ENCODE measurements at regions not wholly inside any gene's neighbourhood (a gene's known extent, or its start where the extent isn't known, plus 50 kb on each side); places are given as distances from the start of the nearest gene placed in this dataset.
"Not testable (repeated sequence)": the region's sequence is repeated elsewhere in the genome, so short reads cannot be mapped to it uniquely, and the experiment has no call there.

DNA sequence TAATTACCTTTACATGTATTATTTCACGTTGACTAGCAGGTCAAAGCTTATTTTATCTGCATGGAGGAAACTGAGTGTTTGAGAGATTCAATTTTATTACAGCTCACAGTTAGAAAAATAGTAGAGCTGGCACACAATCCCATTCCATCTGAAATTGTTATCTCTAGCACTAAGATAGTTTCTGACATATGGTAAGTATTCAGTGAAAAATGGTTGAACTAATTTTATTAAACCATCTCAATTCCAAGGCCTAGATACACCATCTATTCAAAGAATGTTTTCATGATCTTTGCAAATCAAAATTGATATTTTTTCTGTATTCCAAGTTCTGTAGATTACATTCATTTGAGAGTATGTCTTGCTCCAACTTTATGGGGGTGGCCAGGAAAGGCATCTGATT lies 125.4 kb upstream of the FAT3 start:
- Mint-ChIP-seq H3K4me3 (no peak overlapping the region), H3K27ac (no peak overlapping the region), H3K36me3 (no peaks in the 10 kb centered on the region), H3K9me3 (ENCODE audit: low read depth) (peaks cover 8% of the 10 kb centered on the region), H3K27me3 (no peaks in the 10 kb centered on the region), H3K4me1 (no peaks in the 10 kb centered on the region)
- no peak for DNase-seq
- CTCF ChIA-PET, result no interaction called here
- ATAC-seq, result no peak

DNA sequence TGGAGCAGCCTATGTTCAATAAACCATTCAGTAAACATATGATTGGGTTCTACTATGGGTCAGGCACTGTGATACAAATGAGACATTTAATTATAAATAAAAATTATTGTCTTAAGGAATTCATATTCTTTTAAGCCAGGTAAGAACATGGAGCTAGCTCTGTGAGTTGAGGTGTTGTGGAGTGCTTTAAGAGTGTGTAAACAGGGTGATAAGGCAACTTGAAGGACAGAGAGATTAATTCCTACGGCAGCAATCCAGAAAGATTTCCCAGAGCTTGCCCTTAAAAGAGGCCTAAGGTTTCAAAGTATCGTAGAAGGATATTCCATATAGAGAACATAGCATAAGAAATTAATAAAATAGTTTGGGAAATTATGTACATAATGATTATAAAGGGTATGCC lies 126.4 kb upstream of the FAT3 start:
- Mint-ChIP-seq H3K4me1 (no peaks in the 10 kb centered on the region), H3K4me3 (no peak overlapping the region), H3K27me3 (no peaks in the 10 kb centered on the region), H3K27ac (no peak overlapping the region), H3K36me3 (no peaks in the 10 kb centered on the region), H3K9me3 (ENCODE audit: low read depth) (peaks cover 8% of the 10 kb centered on the region)
- ATAC-seq, result no peak
- CTCF ChIA-PET, result no interaction called here
- no peak for DNase-seq

DNA sequence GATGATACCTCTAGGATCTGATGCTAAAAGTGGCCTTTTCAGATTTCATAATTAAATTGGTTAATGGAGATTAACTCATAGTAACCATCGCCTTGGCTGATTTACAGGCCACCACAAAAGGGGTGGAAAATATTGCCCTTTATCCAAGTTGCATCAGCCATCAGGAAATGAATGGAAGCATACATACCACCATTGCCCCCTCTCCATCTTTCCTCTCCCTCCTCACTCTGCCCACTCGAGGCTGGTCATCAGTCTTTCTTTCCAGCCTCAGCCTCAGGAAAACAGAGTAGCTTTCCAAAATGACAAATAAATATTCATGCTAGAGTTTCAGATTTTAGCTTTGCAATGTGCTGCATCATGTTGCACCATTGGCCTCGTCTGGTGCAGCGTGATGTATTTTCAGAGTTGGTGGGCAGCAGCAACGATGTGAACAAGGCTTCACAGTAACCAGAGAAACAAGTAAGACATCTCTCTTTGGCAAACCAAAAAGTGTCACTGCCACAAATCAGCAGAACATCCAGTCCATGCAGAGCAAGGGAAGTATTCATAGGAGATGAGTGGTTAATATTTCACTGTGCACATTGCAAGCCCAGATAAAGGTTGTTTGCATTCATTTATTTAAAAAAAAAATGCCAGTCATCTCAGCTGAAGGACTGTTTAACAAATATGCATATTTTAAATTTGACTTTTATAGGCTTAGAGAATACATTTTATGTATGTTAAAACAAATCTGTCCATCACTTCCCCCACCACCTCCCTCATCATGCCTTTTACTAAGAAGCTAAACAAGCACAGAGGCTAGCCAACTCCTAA lies 136.7 kb upstream of the FAT3 start:
- no peak for DNase-seq
- H3K27ac Mint-ChIP-seq, result no peak overlapping the region
- H3K4me1 Mint-ChIP-seq, result no peaks in the 10 kb centered on the region
- no peak for ATAC-seq
- H3K36me3 Mint-ChIP-seq, result no peaks in the 10 kb centered on the region
- no peaks in the 10 kb centered on the region for H3K27me3 Mint-ChIP-seq
- H3K9me3 Mint-ChIP-seq (ENCODE audit: low read depth), result peaks cover 9% of the 10 kb centered on the region
- H3K4me3 Mint-ChIP-seq, result no peak overlapping the region
- CTCF ChIA-PET, result no interaction called here

GRCh38 chr11:92083123-92083522 lies 141.5 kb upstream of the FAT3 start:
- Mint-ChIP-seq H3K4me3 (no peak overlapping the region), H3K4me1 (no peaks in the 10 kb centered on the region), H3K36me3 (no peaks in the 10 kb centered on the region), H3K27me3 (no peaks in the 10 kb centered on the region), H3K27ac (no peak overlapping the region), H3K9me3 (ENCODE audit: low read depth) (peaks cover 12% of the 10 kb centered on the region)
- DNase-seq, result no peak
- CTCF ChIA-PET, result no interaction called here
- no peak for ATAC-seq

- Mint-ChIP-seq H3K27ac (no peak overlapping the region), H3K36me3 (no peaks in the 10 kb centered on the region), H3K9me3 (ENCODE audit: low read depth) (peaks cover 8% of the 10 kb centered on the region), H3K4me1 (no peaks in the 10 kb centered on the region), H3K27me3 (no peaks in the 10 kb centered on the region), H3K4me3 (no peak overlapping the region)
- no peak for ATAC-seq
- CTCF ChIA-PET, result no interaction called here
- no peak for DNase-seq
These were observed 142.0 kb upstream of the FAT3 start for GRCh38 chr11:92082652-92083051.

DNA sequence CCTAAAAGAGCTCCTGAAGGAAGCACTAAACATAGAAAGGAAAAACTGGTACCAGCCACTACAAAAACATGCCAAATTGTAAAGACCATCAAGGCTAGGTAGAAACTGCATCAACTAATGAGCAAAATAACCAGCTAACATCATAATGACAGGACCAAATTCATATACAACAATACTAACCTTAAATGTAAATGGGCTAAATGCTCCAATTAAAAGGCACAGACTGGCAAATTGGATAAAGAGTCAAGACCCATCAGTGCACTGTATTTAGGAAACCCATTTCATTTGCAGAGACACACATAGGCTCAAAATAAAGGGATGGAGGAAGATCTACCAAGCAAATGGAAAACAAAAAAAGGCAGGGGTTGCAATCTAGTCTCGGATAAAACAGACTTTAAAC lies 150.1 kb upstream of the FAT3 start:
- H3K4me1 Mint-ChIP-seq; ATAC-seq; H3K27me3 Mint-ChIP-seq; DNase-seq; H3K4me3 Mint-ChIP-seq; H3K36me3 Mint-ChIP-seq; H3K9me3 Mint-ChIP-seq (ENCODE audit: low read depth); CTCF ChIA-PET; H3K27ac Mint-ChIP-seq: not testable (repeated sequence)

DNA sequence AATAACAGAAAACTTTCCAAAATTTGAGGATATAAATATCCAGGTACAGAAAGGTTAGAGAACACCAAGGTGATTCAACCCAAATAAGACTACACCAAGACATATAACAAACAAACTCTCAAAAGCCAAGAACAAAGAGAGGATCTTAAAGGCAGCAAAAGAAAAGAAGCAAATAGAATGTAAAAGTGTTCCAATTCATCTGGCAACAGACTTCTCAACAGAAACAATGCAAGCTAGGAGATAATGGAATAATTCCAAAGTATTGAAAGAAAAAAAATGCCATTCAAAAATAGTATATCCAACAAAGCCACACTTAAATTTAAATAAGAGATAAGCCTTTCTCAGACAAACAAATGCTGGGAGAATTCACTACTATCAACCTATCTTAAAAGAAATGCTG lies 153.0 kb upstream of the FAT3 start:
- peaks cover 7% of the 10 kb centered on the region for H3K9me3 Mint-ChIP-seq (ENCODE audit: low read depth)
- H3K27ac Mint-ChIP-seq, result no peak overlapping the region
- no peaks in the 10 kb centered on the region for H3K36me3 Mint-ChIP-seq
- no peak for DNase-seq
- H3K4me3 Mint-ChIP-seq, result no peak overlapping the region
- H3K27me3 Mint-ChIP-seq, result no peaks in the 10 kb centered on the region
- ATAC-seq, result no peak
- no peaks in the 10 kb centered on the region for H3K4me1 Mint-ChIP-seq
- CTCF ChIA-PET, result no interaction called here

DNA sequence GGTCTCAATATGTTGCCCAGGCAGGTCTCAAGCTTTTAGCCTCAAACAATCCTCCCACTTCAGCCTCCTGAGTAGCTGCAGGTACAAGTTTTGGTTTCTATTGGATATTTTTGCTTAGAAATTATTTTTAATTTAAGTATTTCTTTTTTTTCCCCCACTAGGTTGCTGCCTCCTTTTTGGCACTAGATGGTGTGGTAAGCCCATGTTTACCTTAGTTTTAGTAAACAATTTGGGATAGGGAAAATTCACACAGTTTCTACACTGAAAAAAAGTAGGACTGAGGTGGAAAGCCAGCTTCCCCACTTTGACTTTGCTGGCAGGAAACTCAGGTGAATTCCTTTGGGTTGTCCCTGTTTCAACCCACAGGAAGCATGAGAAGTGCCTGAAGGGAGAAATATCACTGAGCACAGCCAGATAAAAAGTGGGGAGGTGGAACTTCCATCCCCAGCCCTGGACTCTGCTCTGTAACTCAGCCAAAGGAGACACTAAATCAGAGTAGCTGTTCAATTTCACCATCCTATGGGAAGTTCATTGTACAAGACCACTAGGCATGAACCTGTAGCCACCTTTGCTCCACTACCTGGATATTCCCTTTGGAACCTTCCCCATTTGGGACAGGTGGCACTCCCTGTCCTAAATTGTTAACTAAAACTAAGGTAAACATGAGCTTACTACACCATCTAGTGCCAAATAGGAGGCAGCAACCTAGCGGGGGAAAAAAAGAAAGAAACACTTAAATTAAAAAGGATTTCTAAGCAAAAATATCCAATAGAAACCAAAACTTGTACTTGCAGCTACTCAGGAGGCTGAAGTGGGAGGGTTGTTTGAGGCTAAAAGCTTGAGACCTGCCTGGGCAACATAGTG lies 154.4 kb upstream of the FAT3 start:
- Mint-ChIP-seq H3K4me1 (no peaks in the 10 kb centered on the region), H3K27me3 (no peaks in the 10 kb centered on the region)
- CTCF ChIA-PET, result no interaction called here

GRCh38 chr11:92067016-92067415 lies 157.6 kb upstream of the FAT3 start:
- no peak for DNase-seq
- Mint-ChIP-seq H3K27ac (no peak overlapping the region), H3K27me3 (no peaks in the 10 kb centered on the region), H3K4me1 (no peaks in the 10 kb centered on the region), H3K9me3 (ENCODE audit: low read depth) (peaks cover 10% of the 10 kb centered on the region), H3K4me3 (no peak overlapping the region), H3K36me3 (no peaks in the 10 kb centered on the region)
- CTCF ChIA-PET, result no interaction called here
- ATAC-seq, result no peak

More for the DNA sequence above, 154.4 kb upstream of the FAT3 start:
- Mint-ChIP-seq H3K27ac (no peak overlapping the region), H3K36me3 (no peaks in the 10 kb centered on the region), H3K9me3 (ENCODE audit: low read depth) (peaks cover 7% of the 10 kb centered on the region), H3K4me3 (no peak overlapping the region)
- no peak for DNase-seq
- no peak for ATAC-seq

DNA sequence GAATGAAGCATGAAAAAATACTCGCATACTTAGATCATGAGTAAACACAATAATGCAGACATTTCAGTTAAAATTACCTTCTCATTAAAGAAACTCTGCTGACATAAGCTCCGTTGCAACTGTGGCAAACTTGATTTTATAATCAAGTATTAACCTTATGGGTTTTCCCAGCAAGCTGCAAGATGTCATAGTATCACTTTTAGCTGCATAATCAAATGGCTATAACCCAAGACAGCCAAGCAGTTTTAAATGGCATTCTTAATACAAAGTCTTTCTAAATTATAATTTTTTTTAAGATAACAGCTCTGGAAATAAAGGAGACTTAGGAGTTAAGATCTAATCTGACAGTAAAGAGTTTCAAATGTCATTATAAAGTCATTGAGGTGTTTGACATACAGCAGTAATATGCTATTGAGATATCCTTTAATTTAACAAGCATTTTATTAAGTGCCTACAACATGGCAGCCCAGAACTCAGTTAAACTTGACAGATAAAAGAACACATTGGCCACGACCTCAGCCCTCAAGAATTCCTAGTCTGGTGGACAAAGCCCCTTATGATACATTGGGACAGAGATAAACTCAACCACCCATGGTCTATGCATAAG lies 163.1 kb upstream of the FAT3 start:
- CTCF ChIA-PET, result no interaction called here
- H3K27me3 Mint-ChIP-seq, result no peaks in the 10 kb centered on the region
- ATAC-seq, result no peak

GRCh38 chr11:92057849-92058442 lies 166.7 kb upstream of the FAT3 start:
- peaks cover 5% of the 10 kb centered on the region for H3K9me3 Mint-ChIP-seq (ENCODE audit: low read depth)
- no peak for ATAC-seq

More for the DNA sequence above, 163.1 kb upstream of the FAT3 start:
- no peak overlapping the region for H3K27ac Mint-ChIP-seq
- H3K9me3 Mint-ChIP-seq (ENCODE audit: low read depth), result peaks cover 5% of the 10 kb centered on the region
- DNase-seq, result no peak
- H3K4me3 Mint-ChIP-seq, result no peak overlapping the region
- no peaks in the 10 kb centered on the region for H3K36me3 Mint-ChIP-seq
- H3K4me1 Mint-ChIP-seq, result no peaks in the 10 kb centered on the region

GRCh38 chr11:92053216-92053615 lies 171.4 kb upstream of the FAT3 start:
- Mint-ChIP-seq H3K27me3 (no peaks in the 10 kb centered on the region), H3K9me3 (ENCODE audit: low read depth) (peaks cover 2% of the 10 kb centered on the region), H3K36me3 (no peaks in the 10 kb centered on the region), H3K4me3 (no peak overlapping the region), H3K27ac (no peak overlapping the region), H3K4me1 (no peaks in the 10 kb centered on the region)
- no peak for DNase-seq
- CTCF ChIA-PET, result no interaction called here
- ATAC-seq, result no peak

More at GRCh38 chr11:92057849-92058442, 166.7 kb upstream of the FAT3 start:
- Mint-ChIP-seq H3K27me3 (no peaks in the 10 kb centered on the region), H3K4me1 (no peaks in the 10 kb centered on the region), H3K27ac (no peak overlapping the region), H3K36me3 (no peaks in the 10 kb centered on the region), H3K4me3 (no peak overlapping the region)
- no peak for DNase-seq
- CTCF ChIA-PET, result interaction anchor here (1.1 kb wide), 1 partner anchor 22 kb away, joined by 3 read pairs; no protein-coding TSS in a partner anchor

GRCh38 chr11:92050305-92050704 lies 174.3 kb upstream of the FAT3 start:
- Mint-ChIP-seq H3K4me3 (no peak overlapping the region), H3K36me3 (no peaks in the 10 kb centered on the region), H3K27ac (no peak overlapping the region), H3K9me3 (ENCODE audit: low read depth) (peaks cover 2% of the 10 kb centered on the region), H3K27me3 (no peaks in the 10 kb centered on the region), H3K4me1 (no peaks in the 10 kb centered on the region)
- CTCF ChIA-PET, result no interaction called here
- no peak for DNase-seq
- no peak for ATAC-seq
